ENCODE measurements at regions not wholly inside any gene's neighbourhood (a gene's known extent, or its start where the extent isn't known, plus 50 kb on each side); places are given as distances from the start of the nearest gene placed in this dataset.
"Not testable (repeated sequence)": the region's sequence is repeated elsewhere in the genome, so short reads cannot be mapped to it uniquely, and the experiment has no call there.

GRCh38 chr3:164794099-164794498 lies 284.2 kb downstream of the SI start (continued):
- TF ChIP-seq ZNF266 (tag by site-specific recombination; IDR thresholded peaks at IDR 0.05; ENCODE audit: low read depth), result no peak
- no peak for TF ChIP-seq ZNF350 (tag by site-specific recombination; IDR thresholded peaks at IDR 0.05)
- TF ChIP-seq ZNF488 (tag by site-specific recombination; IDR thresholded peaks at IDR 0.05), result no peak
- TF ChIP-seq PRDM4 (tag by site-specific recombination; IDR thresholded peaks at IDR 0.05), result no peak
- no peak for TF ChIP-seq ZSCAN23 (tag by site-specific recombination; IDR thresholded peaks at IDR 0.05)
- TF ChIP-seq ZNF202 (tag by site-specific recombination; IDR thresholded peaks at IDR 0.05; ENCODE audit: borderline replicate concordance), result no peak
- no peak for TF ChIP-seq ZNF19 (tag by site-specific recombination; IDR thresholded peaks at IDR 0.05; ENCODE audit: low read depth)
- TF ChIP-seq ZNF423 (tag by site-specific recombination; IDR thresholded peaks at IDR 0.05), result no peak

- POLR2A ChIA-PET, result no interaction called here
- no peak overlapping the region for H3K4me3 ChIP-seq (ENCODE audit: low read depth, low read length)
- no peaks in the 10 kb centered on the region for H3K4me1 ChIP-seq (ENCODE audit: control insufficient read depth, insufficient read depth, low read length)
- CTCF ChIA-PET, result no interaction called here
- no peaks in the 10 kb centered on the region for H3K36me3 ChIP-seq (ENCODE audit: control insufficient read depth in 2 of 2, insufficient read depth in 1 of 2, low read length in 2 of 2)
- no peak for TF ChIP-seq KLF17 (tag by site-specific recombination; IDR thresholded peaks at IDR 0.05)
- TF ChIP-seq ZNF530 (tag by site-specific recombination; IDR thresholded peaks at IDR 0.05; ENCODE audit: low read depth), result no peak
- TF ChIP-seq CTCF (tag by site-specific recombination; IDR thresholded peaks at IDR 0.05), result no peak
- no peak for TF ChIP-seq GLI4 (tag by site-specific recombination; IDR thresholded peaks at IDR 0.05)
- no peak for TF ChIP-seq OSR2 (tag by site-specific recombination; IDR thresholded peaks at IDR 0.05)
- no peak for TF ChIP-seq PRDM1 (tag by site-specific recombination; IDR thresholded peaks at IDR 0.05)
- TF ChIP-seq ZNF488 (tag by site-specific recombination; IDR thresholded peaks at IDR 0.05), result no peak
- TF ChIP-seq ZNF555 (tag by site-specific recombination; conservative IDR thresholded peaks at IDR 0.05), result no peak
- no peak for TF ChIP-seq ZNF148 (tag by site-specific recombination; IDR thresholded peaks at IDR 0.05; ENCODE audit: borderline replicate concordance)
- no peak for TF ChIP-seq GFI1B (tag by site-specific recombination; IDR thresholded peaks at IDR 0.05)
- TF ChIP-seq ZNF16 (tag by site-specific recombination; IDR thresholded peaks at IDR 0.05; ENCODE audit: low read depth), result no peak
- no peak for TF ChIP-seq GLI2 (tag by site-specific recombination; IDR thresholded peaks at IDR 0.05; ENCODE audit: borderline replicate concordance, low read depth)
- no peak for TF ChIP-seq ZBTB7A (tag by site-specific recombination; IDR thresholded peaks at IDR 0.05; ENCODE audit: low read depth)
- H3K27ac ChIP-seq (ENCODE audit: extremely low read depth, low read depth, low read length), result no peak overlapping the region
- H3K9me3 ChIP-seq (ENCODE audit: control insufficient read depth, insufficient read depth, low read depth, low read length), result no peaks in the 10 kb centered on the region
Measured at GRCh38 chr3:164791263-164791662, 287.0 kb downstream of the SI start.

- POLR2A ChIA-PET; H3K36me3 ChIP-seq (ENCODE audit: control insufficient read depth in 2 of 2, insufficient read depth in 1 of 2, low read length in 2 of 2); CTCF ChIA-PET; H3K9me3 ChIP-seq (ENCODE audit: control insufficient read depth, insufficient read depth, low read depth, low read length); H3K27ac ChIP-seq (ENCODE audit: extremely low read depth, low read depth, low read length); H3K4me1 ChIP-seq (ENCODE audit: control insufficient read depth, insufficient read depth, low read length); H3K4me3 ChIP-seq (ENCODE audit: low read depth, low read length): not testable (repeated sequence)
Measured at GRCh38 chr3:164784407-164784806, 293.9 kb downstream of the SI start.

All from HEK293 (cell line).